ENCODE measurements at regions not wholly inside any gene's neighbourhood (a gene's known extent, or its start where the extent isn't known, plus 50 kb on each side); places are given as distances from the start of the nearest gene placed in this dataset.

DNA sequence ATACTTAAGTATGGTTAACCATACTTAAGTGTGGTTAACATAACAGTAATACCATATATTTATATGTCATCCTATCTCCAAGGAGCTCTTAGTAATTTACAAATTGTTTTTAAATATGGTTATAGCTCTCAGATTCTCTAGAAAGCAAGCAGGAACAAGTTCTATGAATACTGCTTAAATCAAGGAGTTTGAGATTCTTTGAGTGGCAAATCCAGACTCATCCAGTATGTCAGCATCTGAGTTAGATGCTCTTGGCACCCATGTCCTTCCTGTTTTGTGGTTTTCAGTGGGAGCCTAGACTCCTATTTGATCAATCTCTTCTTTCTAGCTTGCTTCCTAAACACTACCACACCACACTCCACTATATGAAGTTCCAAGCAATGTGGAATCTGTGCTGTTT, 114.7 kb upstream of the GDNF start:
- ATAC-seq (ENCODE audit: poor library complexity) (no peak), DNase-seq (no peak)
- H3K27me3 Mint-ChIP-seq = no peaks in the 10 kb centered on the region
- H3K36me3 Mint-ChIP-seq (ENCODE audit: low read depth) = no peaks in the 10 kb centered on the region
- peaks cover 5 to 7% of the 10 kb centered on the region in 2 experiments for H3K9me3 ChIP-seq (ENCODE audit: control insufficient read depth in 1 of 2, insufficient read depth in 1 of 2, low read length in 2 of 2)
- no peaks in the 10 kb centered on the region for H3K4me1 Mint-ChIP-seq (ENCODE audit: low read depth)
- no peak overlapping the region for H3K27ac Mint-ChIP-seq
- ChIA-PET CTCF (no interaction called here), POLR2A (no interaction called here)
- H3K9me3 Mint-ChIP-seq = peaks cover 6% of the 10 kb centered on the region
- TF ChIP-seq, protein P1, sequence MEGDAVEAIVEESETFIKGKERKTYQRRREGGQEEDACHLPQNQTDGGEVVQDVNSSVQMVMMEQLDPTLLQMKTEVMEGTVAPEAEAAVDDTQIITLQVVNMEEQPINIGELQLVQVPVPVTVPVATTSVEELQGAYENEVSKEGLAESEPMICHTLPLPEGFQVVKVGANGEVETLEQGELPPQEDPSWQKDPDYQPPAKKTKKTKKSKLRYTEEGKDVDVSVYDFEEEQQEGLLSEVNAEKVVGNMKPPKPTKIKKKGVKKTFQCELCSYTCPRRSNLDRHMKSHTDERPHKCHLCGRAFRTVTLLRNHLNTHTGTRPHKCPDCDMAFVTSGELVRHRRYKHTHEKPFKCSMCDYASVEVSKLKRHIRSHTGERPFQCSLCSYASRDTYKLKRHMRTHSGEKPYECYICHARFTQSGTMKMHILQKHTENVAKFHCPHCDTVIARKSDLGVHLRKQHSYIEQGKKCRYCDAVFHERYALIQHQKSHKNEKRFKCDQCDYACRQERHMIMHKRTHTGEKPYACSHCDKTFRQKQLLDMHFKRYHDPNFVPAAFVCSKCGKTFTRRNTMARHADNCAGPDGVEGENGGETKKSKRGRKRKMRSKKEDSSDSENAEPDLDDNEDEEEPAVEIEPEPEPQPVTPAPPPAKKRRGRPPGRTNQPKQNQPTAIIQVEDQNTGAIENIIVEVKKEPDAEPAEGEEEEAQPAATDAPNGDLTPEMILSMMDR (IDR thresholded peaks at IDR 0.05) = no peak
- H3K27ac ChIP-seq (ENCODE audit: low read depth in 1 of 2, low read length in 2 of 2) = no peak overlapping the region
- no peak overlapping the region for H3K4me3 Mint-ChIP-seq
- H3K4me3 ChIP-seq (ENCODE audit: low read length) = no peak overlapping the region
- no peaks in the 10 kb centered on the region for H3K36me3 ChIP-seq (ENCODE audit: insufficient read depth, low read length)
- no peaks in the 10 kb centered on the region for H3K27me3 ChIP-seq (ENCODE audit: control insufficient read depth in 1 of 2, insufficient read depth in 2 of 2, low read length in 2 of 2)
- no peaks in the 10 kb centered on the region for H3K4me1 ChIP-seq (ENCODE audit: insufficient read depth, low read length)
- intact Hi-C loops (cut with DNase I, micrococcal nuclease) = no loop called here

DNA sequence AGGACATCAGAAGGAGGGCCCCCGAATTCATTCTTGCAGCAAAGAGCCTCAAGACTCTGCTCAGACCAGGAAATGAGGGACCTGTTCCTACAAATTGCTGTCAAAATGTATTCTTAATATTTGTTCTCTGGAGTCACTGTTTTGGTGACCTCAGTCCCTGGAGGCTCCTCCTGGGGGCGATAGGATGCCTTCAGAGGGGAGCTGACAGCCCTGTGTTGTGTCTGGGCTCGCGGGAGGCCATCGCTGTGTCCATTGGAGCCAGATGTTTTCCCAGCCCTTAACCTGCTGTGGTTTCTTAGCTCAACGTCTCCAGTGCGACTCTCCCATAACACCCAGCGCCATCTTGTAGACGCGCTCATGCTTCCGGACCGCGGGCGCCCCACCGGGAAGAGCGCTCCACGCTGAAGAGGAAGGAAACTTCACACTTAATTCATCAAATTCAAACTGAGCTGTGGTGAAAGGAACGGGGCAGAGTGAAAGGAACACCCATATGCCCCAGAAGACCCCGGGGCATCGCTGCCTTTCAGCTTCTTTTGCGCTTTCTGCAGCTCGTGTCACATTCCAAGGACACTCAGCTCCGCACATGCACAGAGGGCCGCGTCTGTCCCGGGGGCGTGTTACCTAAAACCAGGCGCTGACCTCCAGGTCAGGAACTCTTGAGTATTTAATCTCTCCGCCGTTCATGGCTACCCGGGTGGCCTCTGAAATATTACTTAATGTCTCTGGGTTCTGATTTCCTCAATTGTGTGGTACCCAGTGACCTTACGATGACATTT, 112.3 kb upstream of the GDNF start:
- intact Hi-C loops (cut with DNase I, micrococcal nuclease) = no loop called here
- Mint-ChIP-seq H3K27ac (no peak overlapping the region), H3K36me3 (ENCODE audit: low read depth) (no peaks in the 10 kb centered on the region), H3K4me1 (ENCODE audit: low read depth) (no peaks in the 10 kb centered on the region), H3K9me3 (peaks cover 3% of the 10 kb centered on the region), H3K27me3 (no peaks in the 10 kb centered on the region), H3K4me3 (no peak overlapping the region)
- ChIA-PET CTCF (no interaction called here), POLR2A (no interaction called here)
- no peak for DNase-seq
- H3K4me3 ChIP-seq (ENCODE audit: low read length) = no peak overlapping the region
- no peaks in the 10 kb centered on the region for H3K36me3 ChIP-seq (ENCODE audit: insufficient read depth, low read length)
- no peaks in the 10 kb centered on the region for H3K4me1 ChIP-seq (ENCODE audit: insufficient read depth, low read length)
- TF ChIP-seq, protein P1 (IDR thresholded peaks at IDR 0.05) = no peak
- no peak for ATAC-seq (ENCODE audit: poor library complexity)
- no peak overlapping the region for H3K27ac ChIP-seq (ENCODE audit: low read depth in 1 of 2, low read length in 2 of 2)
- H3K9me3 ChIP-seq (ENCODE audit: control insufficient read depth in 1 of 2, insufficient read depth in 1 of 2, low read length in 2 of 2) = peaks cover 0 to 5% of the 10 kb centered on the region in 2 experiments
- H3K27me3 ChIP-seq (ENCODE audit: control insufficient read depth in 1 of 2, insufficient read depth in 2 of 2, low read length in 2 of 2) = no peaks in the 10 kb centered on the region

DNA sequence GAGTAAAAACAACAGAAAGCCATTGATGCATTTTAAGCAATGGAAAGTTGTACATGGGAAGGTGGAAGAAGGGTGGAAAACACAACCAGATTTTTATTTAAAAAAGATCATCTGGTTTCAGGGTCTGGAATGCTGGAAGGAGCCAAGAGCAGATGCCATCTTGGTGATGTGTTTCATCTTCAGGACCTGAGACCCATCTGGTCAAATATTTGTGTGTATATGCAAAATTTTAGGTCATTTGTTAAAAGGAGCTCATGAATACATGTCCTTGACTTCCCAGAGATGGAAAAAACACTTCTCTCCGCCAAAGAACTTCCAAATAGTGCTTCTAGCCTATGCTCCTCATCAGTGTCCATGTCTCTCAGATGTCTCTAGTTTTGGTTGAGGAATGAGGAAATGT, 110.6 kb upstream of the GDNF start:
- Histone ChIP-seq H3K36me3 (ENCODE audit: insufficient read depth, low read length) (no peaks in the 10 kb centered on the region), H3K27ac (ENCODE audit: low read depth in 1 of 2, low read length in 2 of 2) (no peak overlapping the region), H3K9me3 (ENCODE audit: control insufficient read depth in 1 of 2, insufficient read depth in 1 of 2, low read length in 2 of 2) (peaks cover 0 to 5% of the 10 kb centered on the region in 2 experiments), H3K4me1 (ENCODE audit: insufficient read depth, low read length) (no peaks in the 10 kb centered on the region), H3K27me3 (ENCODE audit: control insufficient read depth in 1 of 2, insufficient read depth in 2 of 2, low read length in 2 of 2) (no peaks in the 10 kb centered on the region), H3K4me3 (ENCODE audit: low read length) (no peak overlapping the region)
- DNase-seq = no peak
- intact Hi-C loops (cut with DNase I, micrococcal nuclease) = no loop called here
- no peaks in the 10 kb centered on the region for H3K36me3 Mint-ChIP-seq (ENCODE audit: low read depth)
- no peak overlapping the region for H3K4me3 Mint-ChIP-seq
- ChIA-PET POLR2A (no interaction called here), CTCF (no interaction called here)
- H3K27me3 Mint-ChIP-seq = no peaks in the 10 kb centered on the region
- no peak overlapping the region for H3K27ac Mint-ChIP-seq
- no peaks in the 10 kb centered on the region for H3K4me1 Mint-ChIP-seq (ENCODE audit: low read depth)
- ATAC-seq (ENCODE audit: poor library complexity) = no peak
- TF ChIP-seq, protein P1 (IDR thresholded peaks at IDR 0.05) = no peak
- peaks cover 3% of the 10 kb centered on the region for H3K9me3 Mint-ChIP-seq

Data from CD4-positive, alpha-beta T cell (primary cell).